ENCODE measurements at regions not wholly inside any gene's neighbourhood (a gene's known extent, or its start where the extent isn't known, plus 50 kb on each side); places are given as distances from the start of the nearest gene placed in this dataset.

- intact Hi-C loops (cut with micrococcal nuclease; ENCODE audit: unreplicated experiment) = loop anchor here (1.0 to 5.0 kb wide), 5 partner anchors 56 to 320 kb away; no protein-coding TSS in a partner anchor
- Histone ChIP-seq H3K9ac (ENCODE audit: insufficient read depth, low read depth, low read length) (peak overlapping the region; percentile 80), H3K36me3 (replicated peaks in 1 of 2; ENCODE audit: control insufficient read depth in 1 of 2, insufficient read depth in 2 of 2, low read length in 2 of 2) (no peaks in the 10 kb centered on the region), H3K79me2 (ENCODE audit: insufficient read depth, low read length) (no peaks in the 10 kb centered on the region), H3K4me2 (ENCODE audit: low read depth, low read length) (peak overlapping the region; percentile 82), H3K4me1 (ENCODE audit: insufficient read depth, low read length) (peaks cover 49% of the 10 kb centered on the region), H4K20me1 (ENCODE audit: insufficient read depth, low read length) (no peaks in the 10 kb centered on the region), H3K27me3 (ENCODE audit: control insufficient read depth in 1 of 2, insufficient read depth in 2 of 2, low read length in 2 of 2) (no peaks in the 10 kb centered on the region), H2AFZ (ENCODE audit: low read length) (no peak overlapping the region), H3K4me3 (replicated peaks in 1 of 3; ENCODE audit: insufficient read depth in 1 of 3, low read depth in 2 of 3, low read length in 3 of 3) (peak overlapping the region in 2 of 3 experiments; percentile 0 to 49; a peak in 1 of 6 replicates), H3K9me3 (ENCODE audit: low read length) (peaks cover 8% of the 10 kb centered on the region), H3K27ac (ENCODE audit: extremely low read length, insufficient read depth, low read length) (peak overlapping the region; percentile 99)
- FAIRE-seq (peak; percentile 95), DNase-seq (ENCODE audit: low spot score) (peak; percentile 99), ATAC-seq (peak; percentile 98)
- in situ Hi-C loops (cut with HindIII; ENCODE audit: extremely low pct_ligation_motif_present, low pct_unique_long_range_greater_than_20kb) = loop anchor here (5.0 kb wide), 1 partner anchor 85 kb away; no protein-coding TSS in a partner anchor
- ChIA-PET POLR2A (interaction anchor here (0.8 to 2.4 kb wide), 11 partner anchors 16 to 130 kb away, joined by 3 to 13 read pairs (median 8); partner anchors contain the start of gene NR3C1), CTCF (ENCODE audit: low intra/inter-chr PET ratio, low total read pairs) (no interaction called here)
- TSS peak; percentile 85 for BruUV-seq (replicated peaks)
- 0% methylated on average over 1 of the region's 1 CpG for WGBS (ENCODE audit: low lambda C conversion rate)
- 0 out of 2 replicates have a peak, but pooled peaks have one; percentile 38 for TF ChIP-seq CBX5 (CRISPR knock-in tag; IDR thresholded peaks at IDR 0.05; ENCODE audit: borderline replicate concordance)
- TF ChIP-seq ELF4 (CRISPR knock-in tag; IDR thresholded peaks at IDR 0.05; ENCODE audit: borderline replicate concordance) = 0 out of 2 replicates have a peak, but pooled peaks have one; percentile 53
- peak; percentile 98 for TF ChIP-seq SOX5 (CRISPR knock-in tag; IDR thresholded peaks at IDR 0.05; ENCODE audit: borderline replicate concordance)
- no peak for TF ChIP-seq E2F5 (CRISPR knock-in tag; conservative IDR thresholded peaks at IDR 0.05)
- peak; percentile 89 for TF ChIP-seq TBL1XR1 (IDR thresholded peaks at IDR 0.05; ENCODE audit: borderline replicate concordance, low read length, partially characterized antibody)
- TF ChIP-seq PCBP1 (IDR thresholded peaks at IDR 0.05; ENCODE audit: borderline replicate concordance, low read depth, low read length) = no peak
- TF ChIP-seq ETS1 (CRISPR knock-in tag; IDR thresholded peaks at IDR 0.05) = no peak
- TF ChIP-seq SOX6 (IDR thresholded peaks at IDR 0.05) = no peak
- peak; percentile 96 for TF ChIP-seq SOX6 (CRISPR knock-in tag; IDR thresholded peaks at IDR 0.05)
- 0 out of 2 replicates have a peak, but pooled peaks have one; percentile 37 for TF ChIP-seq RELA (CRISPR knock-in tag; IDR thresholded peaks at IDR 0.05)
- no peak for TF ChIP-seq TRAFD1 (CRISPR knock-in tag; IDR thresholded peaks at IDR 0.05; ENCODE audit: borderline replicate concordance)
- TF ChIP-seq HMGXB3 (CRISPR knock-in tag; IDR thresholded peaks at IDR 0.05; ENCODE audit: borderline replicate concordance) = peak; percentile 60
- TF ChIP-seq ZBTB3 (CRISPR knock-in tag; IDR thresholded peaks at IDR 0.05; ENCODE audit: borderline replicate concordance, low read depth) = no peak; the same call in 1 of the 2 replicates
- TF ChIP-seq ZNF678 (CRISPR knock-in tag; IDR thresholded peaks at IDR 0.05) = no peak
- peak; percentile 94 for TF ChIP-seq NCOR1 (IDR thresholded peaks at IDR 0.05; ENCODE audit: borderline replicate concordance, low read length)
Measured at GRCh38 chr5:143506836-143507552, 103.5 kb upstream of the NR3C1 start.

Data from HepG2 (cell line).